GM23338 (cell line): ENCODE measurements at regions not wholly inside any gene's neighbourhood (a gene's known extent, or its start where the extent isn't known, plus 50 kb on each side); places are given as distances from the start of the nearest gene placed in this dataset.

Experiments
- CREB1 ChIP-seq: fragments of 250-450 bp; sonication (Bioruptor Pico); IDR thresholded peaks from 2 replicates; pipeline ENCODE4 v1.5.0; 2020; ENCODE audit warnings: low read depth, mild to moderate bottlenecking, moderate library complexity
- EZH2phosphoT487 ChIP-seq: fragments of 200-600 bp; sonication (generic); IDR thresholded peaks from one replicate; pipeline ENCODE4 v1.8.1; 2018; ENCODE audit warnings: antibody characterized with exemption; ENCODE audit not compliant: unreplicated experiment
- JUNB ChIP-seq: IDR thresholded peaks from one replicate; pipeline ENCODE4 v1.6.1; 2016; ENCODE audit warnings: antibody characterized with exemption; ENCODE audit not compliant: unreplicated experiment
- NANOG ChIP-seq: IDR thresholded peaks from 2 replicates; pipeline ENCODE4 v1.6.1; 2016; ENCODE audit warnings: antibody characterized with exemption, borderline replicate concordance
- POLR2AphosphoS5 ChIP-seq: IDR thresholded peaks from 2 replicates; pipeline ENCODE4 v1.6.1; 2016; ENCODE audit warnings: antibody characterized with exemption, low read depth
- STAT1 ChIP-seq: IDR thresholded peaks from one replicate; pipeline ENCODE4 v1.6.1; 2016; ENCODE audit warnings: antibody characterized with exemption; ENCODE audit not compliant: unreplicated experiment
- ZNF114 ChIP-seq: fragments of 250-450 bp; sonication (Bioruptor Pico); IDR thresholded peaks from 2 replicates; pipeline ENCODE4 v1.5.0; 2020; ENCODE audit warnings: mild to moderate bottlenecking, moderate library complexity
- ZNF331 ChIP-seq: fragments of 250-450 bp; sonication (Bioruptor Pico); IDR thresholded peaks from 2 replicates; pipeline ENCODE4 v1.5.0; 2020; ENCODE audit warnings: low read depth, mild to moderate bottlenecking, moderate library complexity
- TF ChIP-seq, protein P1 (sequence below): fragments of 250-450 bp; sonication (Bioruptor Pico); IDR thresholded peaks from 2 replicates; pipeline ENCODE4 v1.5.0; 2020; ENCODE audit warnings: mild to moderate bottlenecking, moderate library complexity
- TF ChIP-seq, protein P2 (sequence below): IDR thresholded peaks from 2 replicates; pipeline ENCODE4 v1.6.1; 2016; ENCODE audit warnings: antibody characterized with exemption
- TF ChIP-seq, protein P3 (sequence below), 2 experiments: fragments of 200-600 bp in 1 of 2; sonication (generic) in 1 of 2; conservative IDR thresholded peaks; 2 replicates each; pipeline versions ENCODE4 v1.5.1 to v1.6.1; 2016 to 2017; ENCODE audit warnings: antibody characterized with exemption in 2 of 2, low read depth in 2 of 2, mild to moderate bottlenecking in 2 of 2, moderate library complexity in 1 of 2

DNA sequence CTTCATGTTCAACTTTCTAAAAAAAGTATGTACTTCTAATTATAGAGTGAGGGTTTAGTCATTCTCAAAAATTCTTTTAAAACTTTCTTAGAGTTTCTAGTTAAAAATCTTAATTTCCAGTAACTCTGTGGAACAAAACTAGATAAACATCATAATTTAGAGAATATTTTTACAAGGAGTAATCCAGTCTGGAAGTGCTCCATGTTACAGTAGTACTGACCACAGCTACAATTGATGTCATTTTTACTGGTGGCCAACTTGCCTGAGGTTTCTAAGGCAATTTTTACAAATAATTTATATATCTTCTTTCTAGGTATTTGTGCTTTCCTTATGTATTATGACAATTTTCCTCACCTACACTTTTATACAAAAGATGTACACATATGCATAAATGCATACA, 490.4 kb downstream of the CENPC start (continued):
- TF ChIP-seq, protein P1, sequence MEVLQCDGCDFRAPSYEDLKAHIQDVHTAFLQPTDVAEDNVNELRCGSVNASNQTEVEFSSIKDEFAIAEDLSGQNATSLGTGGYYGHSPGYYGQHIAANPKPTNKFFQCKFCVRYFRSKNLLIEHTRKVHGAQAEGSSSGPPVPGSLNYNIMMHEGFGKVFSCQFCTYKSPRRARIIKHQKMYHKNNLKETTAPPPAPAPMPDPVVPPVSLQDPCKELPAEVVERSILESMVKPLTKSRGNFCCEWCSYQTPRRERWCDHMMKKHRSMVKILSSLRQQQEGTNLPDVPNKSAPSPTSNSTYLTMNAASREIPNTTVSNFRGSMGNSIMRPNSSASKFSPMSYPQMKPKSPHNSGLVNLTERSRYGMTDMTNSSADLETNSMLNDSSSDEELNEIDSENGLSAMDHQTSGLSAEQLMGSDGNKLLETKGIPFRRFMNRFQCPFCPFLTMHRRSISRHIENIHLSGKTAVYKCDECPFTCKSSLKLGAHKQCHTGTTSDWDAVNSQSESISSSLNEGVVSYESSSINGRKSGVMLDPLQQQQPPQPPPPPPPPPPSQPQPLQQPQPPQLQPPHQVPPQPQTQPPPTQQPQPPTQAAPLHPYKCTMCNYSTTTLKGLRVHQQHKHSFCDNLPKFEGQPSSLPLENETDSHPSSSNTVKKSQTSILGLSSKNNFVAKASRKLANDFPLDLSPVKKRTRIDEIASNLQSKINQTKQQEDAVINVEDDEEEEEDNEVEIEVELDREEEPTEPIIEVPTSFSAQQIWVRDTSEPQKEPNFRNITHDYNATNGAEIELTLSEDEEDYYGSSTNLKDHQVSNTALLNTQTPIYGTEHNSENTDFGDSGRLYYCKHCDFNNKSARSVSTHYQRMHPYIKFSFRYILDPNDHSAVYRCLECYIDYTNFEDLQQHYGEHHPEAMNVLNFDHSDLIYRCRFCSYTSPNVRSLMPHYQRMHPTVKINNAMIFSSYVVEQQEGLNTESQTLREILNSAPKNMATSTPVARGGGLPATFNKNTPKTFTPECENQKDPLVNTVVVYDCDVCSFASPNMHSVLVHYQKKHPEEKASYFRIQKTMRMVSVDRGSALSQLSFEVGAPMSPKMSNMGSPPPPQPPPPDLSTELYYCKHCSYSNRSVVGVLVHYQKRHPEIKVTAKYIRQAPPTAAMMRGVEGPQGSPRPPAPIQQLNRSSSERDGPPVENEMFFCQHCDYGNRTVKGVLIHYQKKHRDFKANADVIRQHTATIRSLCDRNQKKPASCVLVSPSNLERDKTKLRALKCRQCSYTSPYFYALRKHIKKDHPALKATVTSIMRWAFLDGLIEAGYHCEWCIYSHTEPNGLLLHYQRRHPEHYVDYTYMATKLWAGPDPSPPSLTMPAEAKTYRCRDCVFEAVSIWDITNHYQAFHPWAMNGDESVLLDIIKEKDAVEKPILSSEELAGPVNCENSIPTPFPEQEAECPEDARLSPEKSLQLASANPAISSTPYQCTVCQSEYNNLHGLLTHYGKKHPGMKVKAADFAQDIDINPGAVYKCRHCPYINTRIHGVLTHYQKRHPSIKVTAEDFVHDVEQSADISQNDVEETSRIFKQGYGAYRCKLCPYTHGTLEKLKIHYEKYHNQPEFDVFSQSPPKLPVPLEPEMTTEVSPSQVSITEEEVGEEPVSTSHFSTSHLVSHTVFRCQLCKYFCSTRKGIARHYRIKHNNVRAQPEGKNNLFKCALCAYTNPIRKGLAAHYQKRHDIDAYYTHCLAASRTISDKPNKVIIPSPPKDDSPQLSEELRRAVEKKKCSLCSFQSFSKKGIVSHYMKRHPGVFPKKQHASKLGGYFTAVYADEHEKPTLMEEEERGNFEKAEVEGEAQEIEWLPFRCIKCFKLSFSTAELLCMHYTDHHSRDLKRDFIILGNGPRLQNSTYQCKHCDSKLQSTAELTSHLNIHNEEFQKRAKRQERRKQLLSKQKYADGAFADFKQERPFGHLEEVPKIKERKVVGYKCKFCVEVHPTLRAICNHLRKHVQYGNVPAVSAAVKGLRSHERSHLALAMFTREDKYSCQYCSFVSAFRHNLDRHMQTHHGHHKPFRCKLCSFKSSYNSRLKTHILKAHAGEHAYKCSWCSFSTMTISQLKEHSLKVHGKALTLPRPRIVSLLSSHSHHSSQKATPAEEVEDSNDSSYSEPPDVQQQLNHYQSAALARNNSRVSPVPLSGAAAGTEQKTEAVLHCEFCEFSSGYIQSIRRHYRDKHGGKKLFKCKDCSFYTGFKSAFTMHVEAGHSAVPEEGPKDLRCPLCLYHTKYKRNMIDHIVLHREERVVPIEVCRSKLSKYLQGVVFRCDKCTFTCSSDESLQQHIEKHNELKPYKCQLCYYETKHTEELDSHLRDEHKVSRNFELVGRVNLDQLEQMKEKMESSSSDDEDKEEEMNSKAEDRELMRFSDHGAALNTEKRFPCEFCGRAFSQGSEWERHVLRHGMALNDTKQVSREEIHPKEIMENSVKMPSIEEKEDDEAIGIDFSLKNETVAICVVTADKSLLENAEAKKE (CRISPR knock-in tag) = no peak
- no peak for TF ChIP-seq NANOG
- no peak for TF ChIP-seq CREB1 (CRISPR knock-in tag)
- no peak for TF ChIP-seq ZNF114 (CRISPR knock-in tag)
- TF ChIP-seq, protein P2, sequence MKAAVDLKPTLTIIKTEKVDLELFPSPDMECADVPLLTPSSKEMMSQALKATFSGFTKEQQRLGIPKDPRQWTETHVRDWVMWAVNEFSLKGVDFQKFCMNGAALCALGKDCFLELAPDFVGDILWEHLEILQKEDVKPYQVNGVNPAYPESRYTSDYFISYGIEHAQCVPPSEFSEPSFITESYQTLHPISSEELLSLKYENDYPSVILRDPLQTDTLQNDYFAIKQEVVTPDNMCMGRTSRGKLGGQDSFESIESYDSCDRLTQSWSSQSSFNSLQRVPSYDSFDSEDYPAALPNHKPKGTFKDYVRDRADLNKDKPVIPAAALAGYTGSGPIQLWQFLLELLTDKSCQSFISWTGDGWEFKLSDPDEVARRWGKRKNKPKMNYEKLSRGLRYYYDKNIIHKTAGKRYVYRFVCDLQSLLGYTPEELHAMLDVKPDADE = no peak
- TF ChIP-seq POLR2AphosphoS5 = no peak
- TF ChIP-seq ZNF331 = no peak
- TF ChIP-seq JUNB = no peak
- TF ChIP-seq, protein P3, sequence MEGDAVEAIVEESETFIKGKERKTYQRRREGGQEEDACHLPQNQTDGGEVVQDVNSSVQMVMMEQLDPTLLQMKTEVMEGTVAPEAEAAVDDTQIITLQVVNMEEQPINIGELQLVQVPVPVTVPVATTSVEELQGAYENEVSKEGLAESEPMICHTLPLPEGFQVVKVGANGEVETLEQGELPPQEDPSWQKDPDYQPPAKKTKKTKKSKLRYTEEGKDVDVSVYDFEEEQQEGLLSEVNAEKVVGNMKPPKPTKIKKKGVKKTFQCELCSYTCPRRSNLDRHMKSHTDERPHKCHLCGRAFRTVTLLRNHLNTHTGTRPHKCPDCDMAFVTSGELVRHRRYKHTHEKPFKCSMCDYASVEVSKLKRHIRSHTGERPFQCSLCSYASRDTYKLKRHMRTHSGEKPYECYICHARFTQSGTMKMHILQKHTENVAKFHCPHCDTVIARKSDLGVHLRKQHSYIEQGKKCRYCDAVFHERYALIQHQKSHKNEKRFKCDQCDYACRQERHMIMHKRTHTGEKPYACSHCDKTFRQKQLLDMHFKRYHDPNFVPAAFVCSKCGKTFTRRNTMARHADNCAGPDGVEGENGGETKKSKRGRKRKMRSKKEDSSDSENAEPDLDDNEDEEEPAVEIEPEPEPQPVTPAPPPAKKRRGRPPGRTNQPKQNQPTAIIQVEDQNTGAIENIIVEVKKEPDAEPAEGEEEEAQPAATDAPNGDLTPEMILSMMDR (conservative IDR thresholded peaks at IDR 0.05; ENCODE audit: low read depth in 2 of 2) = no peak
- no peak for TF ChIP-seq STAT1
- no peak for TF ChIP-seq EZH2phosphoT487
